Omental fat pad (tissue), 3 donors: ENCODE measurements at regions not wholly inside any gene's neighbourhood (a gene's known extent, or its start where the extent isn't known, plus 50 kb on each side); places are given as distances from the start of the nearest gene placed in this dataset.
"Not testable (repeated sequence)": the region's sequence is repeated elsewhere in the genome, so short reads cannot be mapped to it uniquely, and the experiment has no call there.

Source experiments
- ATAC-seq: fragments of 150-250 bp; one replicate; pipeline ENCODE4 v1.9.1; 2016; ENCODE audit warnings: mild to moderate bottlenecking, moderate library complexity; ENCODE audit not compliant: low FRiP score
- DNase-seq: peaks from one replicate; pipeline ENCODE4 v3.0.0-alpha.2; 2019; ENCODE audit warnings: low spot score
- TF ChIP-seq, protein P1 (sequence below), 3 donors: fragments of 450-650 bp; IDR thresholded peaks; one replicate each; pipeline ENCODE4 v1.5.1; 2016 to 2017; ENCODE audit warnings: antibody characterized with exemption in 3 of 3, mild to moderate bottlenecking in 3 of 3, moderate library complexity in 2 of 3

DNA sequence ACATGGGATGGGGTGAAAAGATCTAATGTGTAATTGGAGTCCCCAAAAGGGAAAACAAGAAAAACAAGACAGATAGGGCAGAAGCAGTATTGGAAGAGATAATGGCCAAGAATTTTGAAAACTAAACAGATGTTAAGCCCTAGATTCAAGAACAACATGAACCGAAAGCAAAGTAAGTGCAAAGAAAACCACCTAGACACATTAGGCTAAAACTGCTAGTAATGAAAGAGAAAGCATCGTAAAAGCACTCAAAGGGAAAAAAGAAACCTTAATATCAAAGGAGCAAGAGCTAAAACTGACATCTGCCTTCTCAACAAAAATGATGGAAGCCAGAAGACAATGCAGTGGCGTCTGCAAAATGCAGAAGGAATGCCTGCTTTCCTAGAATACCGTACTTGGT is 92.1 kb upstream of the ADORA2B start:
- DNase-seq, ATAC-seq: not testable (repeated sequence)

DNA sequence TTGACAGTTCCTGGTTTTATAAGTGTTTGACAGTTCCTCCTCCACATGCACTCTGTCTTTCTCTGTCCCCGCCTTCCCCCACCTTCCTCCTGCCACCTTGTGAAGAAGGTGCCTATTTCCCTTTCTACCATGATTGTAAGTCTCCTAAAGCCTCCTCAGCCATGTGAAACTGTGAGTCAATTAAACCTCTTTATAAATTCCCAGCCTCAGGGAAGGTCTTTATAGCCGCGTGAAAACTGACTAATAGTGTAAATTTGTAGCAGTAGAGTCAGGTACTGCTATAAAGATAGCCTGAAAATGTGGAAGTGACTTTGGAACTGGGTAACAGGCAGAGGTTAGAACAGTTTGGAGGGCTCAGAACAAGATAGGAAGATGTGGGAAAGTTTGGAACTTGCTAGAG is 88.7 kb upstream of the ADORA2B start:
- DNase-seq, ATAC-seq: not testable (repeated sequence)

DNA sequence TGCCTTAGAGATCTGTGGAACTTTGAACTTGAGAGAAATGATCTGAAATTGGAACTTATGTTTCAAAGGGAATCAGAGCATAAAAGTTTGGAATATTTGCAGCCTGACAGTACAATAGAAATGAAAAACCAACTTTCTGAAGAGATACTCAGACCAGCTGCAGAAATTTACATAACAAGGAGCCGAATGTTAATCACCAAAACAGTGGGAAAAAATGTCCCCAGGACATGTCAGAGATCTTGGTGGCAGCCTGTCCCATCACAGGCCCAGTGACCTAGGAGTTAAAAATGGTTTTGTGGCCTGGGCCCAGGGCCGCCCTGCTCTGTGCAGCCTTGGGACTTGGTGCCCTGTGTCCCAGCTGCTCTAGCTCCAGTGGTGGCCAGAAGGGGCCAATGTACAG is 88.2 kb upstream of the ADORA2B start:
- not testable (repeated sequence) for DNase-seq, ATAC-seq

DNA sequence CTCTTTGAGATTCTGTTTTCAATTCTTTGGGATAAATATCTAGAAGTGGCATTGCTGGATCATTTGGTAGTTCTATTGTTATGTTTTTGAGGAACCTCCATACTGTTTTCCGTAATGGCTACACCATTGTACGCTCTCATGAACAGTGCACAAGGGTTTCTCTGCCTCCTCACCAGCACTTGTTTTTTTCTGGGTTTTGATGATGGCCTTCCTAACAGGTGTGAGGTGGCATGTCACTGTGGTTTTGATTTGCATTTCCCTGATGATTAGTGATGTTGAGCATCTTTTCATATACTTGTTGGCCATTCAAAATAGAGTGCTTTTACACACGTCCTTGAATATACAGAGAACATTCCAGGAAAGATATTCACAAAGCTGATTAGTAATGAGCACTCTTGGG is 86.8 kb upstream of the ADORA2B start:
- ATAC-seq, DNase-seq: not testable (repeated sequence)

DNA sequence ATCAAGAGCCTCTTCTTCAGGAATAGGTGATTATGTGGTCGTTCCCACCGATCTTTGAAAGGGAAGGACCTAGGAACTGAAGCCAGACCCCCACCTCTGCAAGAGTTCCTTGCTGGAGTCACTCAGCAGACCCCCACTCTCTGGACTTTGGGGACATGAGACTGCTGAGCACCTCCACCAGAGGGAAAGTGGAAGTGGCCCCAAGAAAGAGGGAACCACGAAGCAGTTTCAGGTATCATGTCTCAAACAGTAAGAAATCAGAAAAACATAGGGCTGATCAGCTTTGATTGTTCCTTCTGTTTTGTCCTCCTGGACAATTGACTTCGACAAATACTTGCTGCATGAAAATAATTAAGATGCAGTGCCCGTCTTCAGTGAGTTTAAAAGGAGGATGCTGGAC is 84.2 kb upstream of the ADORA2B start:
- not testable (repeated sequence) for ATAC-seq, DNase-seq

DNA sequence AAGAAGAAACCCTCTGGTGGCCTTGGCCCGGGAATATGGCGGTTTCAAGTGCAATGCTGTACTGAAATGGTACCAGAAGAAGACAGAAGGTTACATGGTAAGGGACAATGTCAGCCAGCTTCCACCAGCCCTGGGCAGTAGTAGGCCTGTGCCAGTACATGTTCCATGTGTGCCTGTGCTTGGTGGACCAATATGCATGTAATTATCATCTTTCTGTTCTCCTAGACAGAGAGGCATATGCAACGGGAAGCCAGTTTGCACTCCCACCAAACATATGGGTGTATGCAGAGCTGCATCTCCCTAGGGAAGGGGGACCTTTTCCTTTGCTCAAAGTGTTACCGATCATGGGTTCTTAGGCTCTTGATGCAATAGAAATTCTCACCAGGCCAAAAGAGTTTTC is 80.9 kb upstream of the ADORA2B start:
- DNase-seq, result not testable (repeated sequence)
- peak; percentile 21 for ATAC-seq

DNA sequence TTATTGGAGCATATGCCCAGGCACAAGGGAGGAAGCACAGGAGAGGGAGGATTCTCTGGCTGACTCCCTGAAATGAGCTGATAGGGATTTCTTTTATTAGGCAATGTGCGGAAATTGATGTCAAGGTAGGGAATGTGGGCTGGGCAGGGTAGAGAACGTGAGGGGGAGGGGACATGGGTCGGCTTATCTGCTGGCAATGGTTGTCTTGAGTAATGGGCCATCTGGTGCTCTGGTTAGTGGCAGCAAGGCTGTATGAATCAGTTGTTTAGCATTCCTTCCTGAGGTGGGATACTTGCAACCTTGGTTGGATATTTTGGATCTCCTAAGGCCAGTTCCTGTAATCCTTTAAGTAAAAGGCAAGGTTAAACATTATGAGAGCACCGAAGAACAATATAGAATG is 80.5 kb upstream of the ADORA2B start:
- not testable (repeated sequence) for DNase-seq
- peak; percentile 98 for ATAC-seq

DNA sequence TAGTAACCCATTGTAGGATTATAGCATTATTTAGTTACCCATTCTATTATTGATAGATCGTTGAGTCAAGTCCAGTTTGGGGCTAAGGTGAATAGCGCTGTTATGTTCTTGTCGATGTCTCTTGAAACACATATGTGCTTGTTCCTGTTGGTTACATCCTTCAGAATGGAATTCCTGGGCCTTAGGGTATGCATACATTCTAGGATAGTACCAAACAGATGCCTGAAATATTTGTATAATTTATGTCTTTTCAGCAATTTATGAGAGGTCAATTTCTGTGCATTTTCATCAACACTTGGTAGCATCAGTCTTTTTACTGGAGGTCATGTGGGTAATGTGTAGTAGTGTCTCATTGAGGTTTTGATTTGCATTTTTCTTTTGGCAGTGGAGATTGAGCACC is 78.9 kb upstream of the ADORA2B start:
- not testable (repeated sequence) for ATAC-seq, DNase-seq

DNA sequence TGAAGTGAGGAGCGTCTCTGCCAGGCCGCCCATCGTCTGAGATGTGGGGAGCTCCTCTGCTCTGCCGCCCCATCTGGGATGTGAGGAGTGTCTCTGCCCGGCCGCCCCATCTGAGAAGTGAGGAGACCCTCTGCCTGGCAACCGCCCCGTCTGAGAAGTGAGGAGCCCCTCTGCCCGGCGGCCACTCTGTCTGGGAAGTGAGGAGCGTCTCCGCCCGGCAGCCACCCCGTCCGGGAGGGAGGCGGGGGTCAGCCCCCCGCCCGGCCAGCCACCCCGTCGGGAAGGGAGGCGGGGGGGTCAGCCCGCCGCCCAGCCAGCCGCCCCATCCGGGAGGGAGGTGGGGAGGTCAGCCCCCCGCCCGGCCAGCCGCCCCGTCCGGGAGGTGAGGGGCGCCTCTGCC is 77.6 kb upstream of the ADORA2B start:
- ATAC-seq, DNase-seq: not testable (repeated sequence)

DNA sequence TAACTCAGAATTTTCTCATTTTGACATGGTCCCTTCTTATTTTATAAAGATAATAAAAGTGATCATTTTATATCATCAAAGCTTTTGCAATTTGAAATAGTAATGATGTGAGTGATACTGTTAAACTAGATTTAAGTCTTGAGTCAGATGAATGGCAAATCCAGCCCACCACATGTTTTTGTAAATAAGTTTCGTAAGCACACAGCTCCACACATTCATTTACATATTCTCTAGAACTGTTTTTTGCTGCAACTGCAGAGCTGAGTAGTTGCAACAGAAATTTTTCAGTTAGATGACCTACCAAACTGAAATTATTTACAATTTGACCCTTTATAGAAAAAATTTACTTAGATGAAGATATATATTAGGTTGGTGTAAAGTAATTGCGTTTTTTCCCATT is 75.1 kb upstream of the ADORA2B start:
- DNase-seq, result not testable (repeated sequence)

DNA sequence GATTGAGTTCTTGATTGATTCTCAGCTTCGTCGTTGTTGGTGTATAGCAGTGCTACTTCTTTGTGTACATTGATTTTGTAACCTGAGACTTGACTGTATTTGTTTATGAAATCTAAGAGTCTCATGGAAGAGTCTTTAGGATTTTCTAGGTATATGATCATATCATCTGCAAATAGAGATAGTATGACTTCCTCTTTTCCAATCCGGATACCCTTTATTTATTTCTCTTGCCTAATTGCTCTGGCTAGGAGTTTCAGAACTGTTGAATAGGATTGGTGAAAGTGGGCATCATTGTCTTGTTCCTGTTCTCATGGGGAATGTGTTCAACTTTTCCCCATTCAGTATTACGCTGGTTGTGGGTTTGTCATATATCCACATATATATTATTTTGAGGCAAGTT is 72.3 kb upstream of the ADORA2B start:
- ATAC-seq, DNase-seq: not testable (repeated sequence)

More for the DNA sequence above, 75.1 kb upstream of the ADORA2B start:
- ATAC-seq, result not testable (repeated sequence)

DNA sequence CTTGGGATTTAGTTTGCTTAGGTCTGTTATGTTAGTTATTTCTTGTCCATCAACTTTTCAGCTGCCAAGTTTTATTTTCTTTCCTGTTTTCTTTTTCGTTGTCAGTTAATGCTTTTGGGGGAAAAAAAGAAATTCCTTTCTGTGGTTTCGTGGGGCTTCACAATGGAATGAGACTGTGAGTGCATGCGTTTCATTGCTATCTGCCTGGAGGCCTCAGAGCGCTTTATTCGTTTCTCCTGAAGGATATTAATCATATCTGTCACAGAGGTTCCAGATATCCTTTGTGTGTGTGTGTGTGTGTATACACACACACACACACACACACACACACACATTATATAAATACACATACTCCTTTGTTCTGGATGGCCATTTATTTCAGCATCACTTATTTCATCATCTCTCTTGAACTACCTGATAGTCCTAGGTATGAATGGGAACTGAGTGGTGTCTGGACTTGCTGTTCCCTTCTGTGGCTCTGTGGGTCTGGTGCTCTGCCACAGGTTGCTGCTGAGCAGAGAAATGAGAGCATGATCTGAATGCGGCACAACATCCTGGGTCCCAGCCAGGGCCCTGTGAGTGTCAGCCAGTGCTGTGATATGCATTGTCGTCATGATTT is 66.9 kb upstream of the ADORA2B start:
- not testable (repeated sequence) for ATAC-seq, DNase-seq

DNA sequence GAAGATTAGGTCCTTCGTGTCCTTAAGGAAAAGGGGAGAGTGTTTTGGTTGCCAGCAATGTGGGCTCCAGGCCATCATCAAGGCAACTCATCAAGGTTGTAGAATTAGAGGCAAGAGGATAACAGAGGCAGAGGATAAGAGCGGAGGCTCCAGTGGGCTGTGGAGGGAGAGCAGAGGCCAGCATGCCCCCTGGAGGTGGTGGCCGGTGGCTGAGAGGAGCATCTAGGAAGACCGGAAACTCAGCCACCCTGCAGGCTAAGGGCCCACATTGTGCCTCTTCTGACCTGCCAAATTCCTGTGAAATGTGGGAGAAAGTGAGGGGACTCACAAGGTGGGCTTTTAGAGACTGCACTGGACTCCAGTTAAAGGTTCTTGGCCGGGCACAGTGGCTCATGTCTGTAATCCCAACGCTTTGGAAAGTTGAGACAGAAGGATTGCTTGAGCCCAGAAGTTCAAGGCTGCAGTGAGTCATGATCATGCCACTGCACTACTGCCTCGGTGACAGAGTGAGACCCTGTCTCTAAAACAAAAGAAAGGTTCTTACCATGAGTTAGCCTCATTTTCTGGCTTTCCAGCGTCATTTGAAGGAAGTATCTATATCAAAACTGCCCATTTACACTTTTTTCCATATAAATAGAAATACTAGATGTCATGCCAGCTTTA is 62.7 kb upstream of the ADORA2B start:
- ATAC-seq (no peak), DNase-seq (no peak)
- TF ChIP-seq, protein P1, sequence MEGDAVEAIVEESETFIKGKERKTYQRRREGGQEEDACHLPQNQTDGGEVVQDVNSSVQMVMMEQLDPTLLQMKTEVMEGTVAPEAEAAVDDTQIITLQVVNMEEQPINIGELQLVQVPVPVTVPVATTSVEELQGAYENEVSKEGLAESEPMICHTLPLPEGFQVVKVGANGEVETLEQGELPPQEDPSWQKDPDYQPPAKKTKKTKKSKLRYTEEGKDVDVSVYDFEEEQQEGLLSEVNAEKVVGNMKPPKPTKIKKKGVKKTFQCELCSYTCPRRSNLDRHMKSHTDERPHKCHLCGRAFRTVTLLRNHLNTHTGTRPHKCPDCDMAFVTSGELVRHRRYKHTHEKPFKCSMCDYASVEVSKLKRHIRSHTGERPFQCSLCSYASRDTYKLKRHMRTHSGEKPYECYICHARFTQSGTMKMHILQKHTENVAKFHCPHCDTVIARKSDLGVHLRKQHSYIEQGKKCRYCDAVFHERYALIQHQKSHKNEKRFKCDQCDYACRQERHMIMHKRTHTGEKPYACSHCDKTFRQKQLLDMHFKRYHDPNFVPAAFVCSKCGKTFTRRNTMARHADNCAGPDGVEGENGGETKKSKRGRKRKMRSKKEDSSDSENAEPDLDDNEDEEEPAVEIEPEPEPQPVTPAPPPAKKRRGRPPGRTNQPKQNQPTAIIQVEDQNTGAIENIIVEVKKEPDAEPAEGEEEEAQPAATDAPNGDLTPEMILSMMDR (IDR thresholded peaks at IDR 0.05), result no peak

DNA sequence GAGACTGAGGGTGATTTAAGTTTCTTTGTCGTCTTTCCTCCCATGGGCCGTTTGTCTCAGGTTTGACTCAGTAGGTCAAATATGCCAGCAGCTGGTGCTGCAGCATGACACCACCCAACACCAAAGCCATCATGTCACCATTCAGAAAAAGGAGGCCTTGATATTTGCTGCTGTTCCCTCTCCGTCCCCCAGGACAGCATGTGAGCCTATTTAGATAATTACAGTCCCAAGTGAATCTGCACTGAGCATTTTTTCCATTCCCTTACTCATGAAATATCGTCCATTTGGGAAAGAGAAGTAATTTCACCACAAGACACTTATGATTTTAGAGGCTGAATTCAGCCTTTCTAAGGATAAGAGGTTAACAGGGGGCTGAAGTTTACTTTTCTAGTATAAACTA is 62.2 kb upstream of the ADORA2B start:
- TF ChIP-seq, protein P1 (IDR thresholded peaks at IDR 0.05), result no peak
- DNase-seq, result no peak
- ATAC-seq, result no peak
